ENCODE measurements at regions not wholly inside any gene's neighbourhood (a gene's known extent, or its start where the extent isn't known, plus 50 kb on each side); places are given as distances from the start of the nearest gene placed in this dataset.
"Not testable (repeated sequence)": the region's sequence is repeated elsewhere in the genome, so short reads cannot be mapped to it uniquely, and the experiment has no call there.

DNA sequence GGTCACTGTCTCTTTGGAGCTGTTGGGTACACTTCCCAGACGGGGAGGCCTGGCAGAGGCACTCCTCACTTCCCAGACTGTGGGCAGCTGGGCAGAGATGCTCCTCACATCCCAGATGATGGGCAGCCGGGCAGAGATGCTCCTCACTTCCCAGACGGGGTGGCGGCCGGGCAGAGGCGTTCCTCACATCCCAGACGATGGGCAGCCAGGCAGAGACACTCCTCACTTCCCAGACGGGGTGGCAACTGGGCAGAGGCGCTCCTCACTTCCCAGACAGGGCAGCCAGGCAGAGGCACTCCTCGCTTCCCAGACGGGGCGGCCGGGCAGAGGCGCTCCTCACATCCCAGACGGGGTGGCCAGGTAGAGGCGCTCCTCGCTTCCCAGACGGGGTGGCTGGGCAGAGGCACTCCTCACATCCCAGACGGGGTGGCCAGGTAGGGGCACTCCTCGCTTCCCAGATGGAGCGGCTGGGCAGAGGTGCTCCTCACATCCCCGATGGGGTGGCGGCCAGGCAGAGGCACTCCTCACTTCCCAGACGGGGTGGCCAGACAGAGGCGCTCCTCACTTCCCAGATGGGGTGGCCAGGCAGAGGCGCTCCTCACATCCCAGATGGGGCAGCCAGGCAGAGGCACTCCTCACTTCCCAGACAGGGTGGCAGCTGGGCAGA is 833.1 kb upstream of the RAG2 start:
- DNase-seq (ENCODE audit: low spot score), result not testable (repeated sequence)

DNA sequence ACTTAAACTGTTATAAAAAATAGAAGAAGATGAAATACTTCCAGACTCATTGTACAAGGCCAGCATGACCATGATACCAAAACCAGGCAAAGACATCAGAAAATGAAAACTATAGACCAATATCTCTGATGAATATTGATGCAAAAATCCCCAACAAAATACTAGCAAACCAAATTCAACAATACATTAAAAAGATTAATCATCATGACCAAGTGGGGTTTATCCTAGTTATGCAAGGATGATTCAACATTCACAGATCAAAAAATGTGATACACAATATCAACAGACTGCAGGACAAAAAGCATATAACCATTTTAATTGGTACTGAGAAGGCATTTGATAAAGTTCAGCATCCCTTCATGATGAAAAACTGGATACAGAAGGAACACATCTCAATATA is 824.5 kb upstream of the RAG2 start:
- DNase-seq (ENCODE audit: low spot score), result no peak

DNA sequence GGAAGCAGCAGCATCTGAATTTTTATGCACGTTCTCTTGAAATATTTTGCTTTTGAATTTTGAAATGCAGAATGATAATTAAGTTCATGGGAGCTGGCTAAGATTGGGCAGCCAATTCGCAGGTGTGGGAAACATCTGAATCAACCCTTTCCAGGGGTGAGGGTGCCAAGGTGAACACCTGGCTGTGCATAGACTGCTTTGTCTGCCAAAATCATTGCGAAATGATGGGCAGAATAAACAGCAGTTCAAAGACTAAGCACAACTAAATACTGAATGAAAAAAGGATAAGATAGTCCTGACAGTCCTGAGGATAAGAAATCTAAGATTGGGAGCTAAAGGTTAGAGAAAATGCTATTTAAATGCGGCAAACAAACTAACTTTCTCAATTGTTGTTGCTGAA is 813.3 kb upstream of the RAG2 start:
- no peak for DNase-seq (ENCODE audit: low spot score)

DNA sequence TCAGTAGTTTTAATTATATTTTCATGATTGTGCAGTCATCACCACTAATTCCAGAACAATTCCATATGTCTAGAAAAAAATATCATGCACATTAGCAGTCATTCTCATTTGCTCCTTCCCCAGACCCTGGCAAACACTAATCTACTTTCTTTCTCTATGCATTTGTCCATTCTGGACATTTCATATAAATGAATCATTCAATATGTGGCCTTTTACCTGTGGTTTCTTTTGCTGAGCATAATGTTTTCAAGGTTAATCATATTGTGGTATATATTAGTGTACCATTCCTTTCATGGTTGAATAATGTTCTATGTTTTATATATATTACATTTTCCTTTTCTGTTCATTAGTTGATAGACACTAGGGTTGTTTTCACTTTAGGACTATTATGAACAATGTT is 811.1 kb upstream of the RAG2 start:
- no peak for DNase-seq (ENCODE audit: low spot score)

DNA sequence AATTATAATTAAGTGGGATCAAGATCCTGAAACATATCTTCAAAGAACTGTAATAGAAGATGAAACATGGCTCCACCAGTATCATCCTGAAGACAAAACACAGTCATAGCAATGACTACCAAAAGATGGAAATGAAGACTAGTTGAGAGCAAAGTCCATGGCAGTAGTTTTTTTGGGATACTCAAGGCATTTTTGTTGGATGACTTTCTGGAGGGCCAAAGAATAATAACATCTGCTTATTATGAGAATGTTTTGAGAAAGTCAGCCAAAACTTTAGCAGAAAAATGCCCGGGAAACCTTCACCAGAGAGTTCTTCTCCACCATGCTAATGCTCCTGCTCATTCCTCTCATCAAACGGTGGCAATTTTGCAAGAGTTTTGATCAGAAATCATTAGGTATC is 809.4 kb upstream of the RAG2 start:
- no peak for DNase-seq (ENCODE audit: low spot score)

DNA sequence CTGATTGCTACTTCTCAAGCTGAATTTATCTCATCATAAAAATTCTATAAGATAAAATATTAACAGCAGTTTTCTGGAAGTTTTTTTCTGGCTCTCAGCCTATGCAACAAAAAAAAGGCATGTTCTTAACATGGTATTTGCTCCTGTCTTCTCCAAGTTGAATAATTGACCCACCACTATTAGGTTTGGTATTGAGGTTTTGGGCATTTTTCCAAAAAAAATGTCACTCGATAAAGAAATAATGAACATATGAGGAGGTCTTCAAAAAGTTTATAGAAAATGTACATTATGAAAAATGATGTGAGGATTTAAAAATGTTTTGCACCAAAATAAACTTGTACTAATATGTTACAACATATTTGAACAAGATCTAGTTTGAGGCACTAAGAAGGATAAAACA is 808.6 kb upstream of the RAG2 start:
- no peak for DNase-seq (ENCODE audit: low spot score)

DNA sequence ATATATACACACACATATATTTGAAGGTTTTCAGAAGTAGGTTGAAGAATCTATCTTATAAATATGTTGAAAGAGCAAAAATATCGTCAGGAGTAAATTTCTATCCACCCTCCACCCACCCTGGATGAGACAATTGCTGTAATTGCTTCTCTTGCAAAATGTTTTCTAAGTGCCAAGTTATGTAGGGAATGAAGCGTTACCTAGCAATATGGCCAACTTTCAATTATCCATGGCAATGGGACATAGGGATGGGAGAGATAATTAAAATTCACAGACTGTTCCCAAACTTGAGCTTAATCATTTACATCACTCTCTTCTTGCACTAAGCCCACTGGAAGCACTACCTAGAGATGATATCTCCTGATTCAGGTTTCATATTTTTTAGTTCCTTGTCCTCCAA is 806.2 kb upstream of the RAG2 start:
- no peak for DNase-seq (ENCODE audit: low spot score)

DNA sequence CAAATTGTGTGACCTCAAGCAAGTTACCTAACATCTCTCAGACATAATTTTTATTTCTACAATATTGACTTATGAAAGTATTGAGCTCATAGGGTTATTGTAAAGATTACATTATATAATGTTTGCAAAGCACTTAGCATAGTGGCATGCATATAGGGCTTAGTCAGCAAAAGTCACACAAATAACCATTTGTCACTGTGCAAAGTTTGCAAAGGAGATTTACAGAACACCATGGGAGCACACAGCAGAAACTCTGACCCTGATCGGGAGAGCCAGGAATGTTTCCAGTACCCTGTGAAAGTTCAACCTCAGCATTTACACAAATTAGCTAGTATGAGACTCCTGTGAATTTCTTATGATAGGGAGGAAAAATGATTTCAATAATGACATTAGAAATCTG is 804.6 kb upstream of the RAG2 start:
- no peak for DNase-seq (ENCODE audit: low spot score)

DNA sequence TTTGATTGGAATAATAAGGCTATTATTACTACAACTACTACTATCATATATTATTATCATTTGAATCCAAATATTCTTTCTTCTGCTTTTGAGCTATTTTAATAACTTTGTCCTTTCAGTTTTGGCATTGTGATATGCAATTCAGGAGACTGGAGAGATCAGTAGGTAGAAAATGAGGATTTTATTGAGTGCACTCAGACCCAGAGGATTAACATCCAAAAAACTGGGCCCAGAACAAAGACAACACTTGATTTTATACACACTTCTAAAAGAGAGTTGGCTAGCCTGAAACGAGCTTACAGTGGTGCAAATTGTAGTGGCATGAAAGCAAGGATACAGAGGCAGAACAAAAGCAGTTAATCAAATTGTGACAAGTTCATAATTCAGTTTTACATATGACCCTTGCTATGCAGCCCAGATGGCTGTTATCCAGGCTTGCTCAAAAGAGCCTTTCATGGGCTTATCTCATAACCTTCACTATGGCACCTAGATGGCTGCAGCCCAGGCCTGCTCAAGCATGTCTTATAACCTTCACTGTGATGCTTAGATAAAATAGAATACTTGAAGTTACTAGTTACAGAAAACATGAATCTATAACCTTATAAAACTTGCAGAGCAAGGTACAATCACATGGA is 796.3 kb upstream of the RAG2 start:
- no peak for DNase-seq (ENCODE audit: low spot score)

- DNase-seq (ENCODE audit: low spot score), result no peak
Measured at GRCh38 chr11:37391615-37392014, 793.6 kb upstream of the RAG2 start.

- no peak for DNase-seq (ENCODE audit: low spot score)
Measured at GRCh38 chr11:37390576-37391083, 792.6 kb upstream of the RAG2 start.

- no peak for DNase-seq (ENCODE audit: low spot score)
Measured at GRCh38 chr11:37378958-37379357, 780.9 kb upstream of the RAG2 start.

- DNase-seq (ENCODE audit: low spot score), result no peak
Measured at GRCh38 chr11:37372667-37373066, 774.6 kb upstream of the RAG2 start.

DNA sequence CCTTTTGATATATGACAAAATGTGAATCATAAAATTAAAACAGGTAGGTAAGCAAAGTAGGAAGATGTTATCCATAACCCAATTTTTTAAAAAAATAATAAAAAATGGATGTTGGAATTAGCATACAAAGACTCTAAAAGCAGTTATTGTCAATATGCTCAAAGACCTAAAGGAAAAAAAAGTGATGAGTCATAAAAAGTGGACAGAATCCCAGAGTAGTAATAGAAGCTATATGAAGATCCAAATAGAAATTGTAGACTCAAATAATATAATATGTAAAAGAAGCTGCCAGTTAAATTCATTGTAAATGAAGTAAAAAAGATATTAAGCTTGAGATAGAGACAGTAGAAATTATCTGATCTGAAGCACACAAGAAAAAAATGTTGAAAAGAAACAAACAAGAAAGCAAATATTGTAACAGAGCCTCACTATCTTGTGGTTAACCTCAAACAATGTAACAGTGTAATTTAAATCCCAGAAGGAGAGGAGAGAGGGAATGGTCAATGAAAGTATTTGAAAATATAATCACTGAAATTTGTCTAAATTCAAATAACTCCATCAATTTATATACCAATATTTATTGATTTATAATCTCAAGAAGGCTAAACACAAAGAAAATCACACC is 773.4 kb upstream of the RAG2 start:
- DNase-seq (ENCODE audit: low spot score), result no peak

DNA sequence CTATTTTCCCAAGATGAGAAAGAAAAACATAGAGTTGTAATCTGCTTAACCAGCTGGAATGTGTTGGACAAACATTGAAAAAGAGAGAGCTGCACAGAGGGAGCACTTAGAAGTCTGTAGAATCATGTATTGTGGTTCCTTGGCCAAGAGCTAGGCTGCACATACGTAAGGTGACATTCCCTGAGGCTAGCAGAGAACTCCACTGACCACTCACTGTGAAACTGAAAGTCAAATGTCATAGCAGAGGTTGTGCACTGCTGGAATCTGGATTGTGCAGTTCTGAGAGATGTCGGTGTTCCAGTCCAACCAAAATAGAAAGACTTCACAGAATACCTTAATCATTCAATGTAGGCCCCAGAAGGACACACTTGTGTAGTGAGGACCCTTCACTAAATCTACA is 772.8 kb upstream of the RAG2 start:
- DNase-seq (ENCODE audit: low spot score), result no peak

DNA sequence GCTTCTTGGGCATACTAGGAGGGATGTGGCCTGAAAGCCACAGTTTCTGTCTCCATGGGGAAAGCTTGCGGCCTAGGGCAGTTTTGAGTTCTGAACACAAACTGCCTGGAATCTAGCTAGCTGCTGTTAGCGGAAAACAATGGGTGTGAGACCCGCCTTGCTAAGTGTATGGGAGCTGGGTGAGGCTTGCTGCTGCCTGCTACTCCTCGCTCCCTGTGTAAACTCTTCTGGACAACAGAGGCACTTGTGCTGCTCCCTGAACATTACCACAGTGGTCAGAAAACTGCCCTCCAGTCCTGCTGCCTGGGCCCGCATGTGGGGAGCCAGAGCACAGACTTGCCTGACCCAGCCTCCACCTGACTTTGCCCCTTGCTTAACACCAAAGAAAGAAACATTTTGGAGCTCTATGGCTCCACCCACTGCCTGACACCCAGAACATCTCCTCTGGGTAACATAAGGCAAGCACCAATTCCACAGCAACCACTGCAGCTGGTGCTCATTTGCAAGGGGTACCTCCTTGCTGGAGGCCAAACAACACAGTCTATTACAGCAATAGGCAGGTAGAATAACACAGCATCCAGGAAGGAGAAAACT is 766.3 kb upstream of the RAG2 start:
- no peak for DNase-seq (ENCODE audit: low spot score)

DNA sequence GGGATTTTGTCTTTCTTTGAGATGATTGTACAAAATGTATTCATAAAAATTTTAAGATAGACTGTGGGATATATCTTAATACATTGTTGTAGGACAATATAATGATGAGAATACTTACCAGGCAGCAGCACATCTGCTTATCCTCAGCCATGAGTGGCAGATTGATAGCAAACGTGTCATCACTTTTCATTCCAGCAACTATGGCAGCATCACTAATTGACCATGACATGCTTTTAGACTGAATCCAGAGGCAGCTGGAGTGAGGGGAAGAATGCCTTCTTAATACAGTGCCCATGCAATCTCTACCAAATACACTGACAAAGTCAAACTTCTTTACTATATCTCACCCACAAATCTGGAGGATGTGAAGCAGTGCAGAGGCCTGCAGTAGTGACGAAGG is 755.2 kb upstream of the RAG2 start:
- DNase-seq (ENCODE audit: low spot score), result no peak

DNA sequence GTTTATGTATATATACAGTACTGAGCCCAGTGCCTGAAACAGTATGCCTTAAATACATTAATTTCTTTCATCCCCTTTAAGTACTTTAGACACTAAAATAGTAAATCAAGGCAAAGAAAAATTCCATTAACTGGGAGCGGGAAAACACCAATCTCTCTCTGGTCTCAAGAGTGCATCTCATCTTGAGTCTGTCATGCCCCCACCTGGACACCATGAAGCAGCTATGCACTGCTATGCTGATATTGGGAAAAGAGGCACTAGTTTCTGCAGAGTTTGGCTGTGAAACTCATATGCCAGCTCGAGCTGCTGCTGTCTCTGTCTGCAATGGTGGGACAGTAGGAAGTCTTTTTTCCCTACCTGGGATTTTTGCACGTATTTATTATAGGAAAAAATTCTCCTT is 754.4 kb upstream of the RAG2 start:
- DNase-seq (ENCODE audit: low spot score), result no peak

DNA sequence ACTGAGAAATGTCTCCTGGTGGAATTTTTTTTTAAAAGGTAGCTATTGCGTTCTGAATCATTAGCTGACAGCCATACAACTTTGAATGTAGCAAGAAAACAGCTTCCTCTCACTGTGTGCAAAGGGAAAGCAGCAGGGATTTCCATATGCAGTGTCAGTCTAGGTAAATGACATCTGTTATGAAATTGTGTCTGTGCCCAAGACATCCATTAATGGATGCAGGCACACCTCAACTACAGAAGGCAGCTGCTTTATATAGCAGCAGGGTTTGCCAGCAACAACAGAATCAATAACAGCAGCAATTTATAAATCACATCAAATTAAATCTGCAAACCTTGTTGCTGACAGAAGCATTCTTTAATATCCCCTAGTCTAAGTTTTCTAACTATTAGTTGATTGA is 745.3 kb upstream of the RAG2 start:
- no peak for DNase-seq (ENCODE audit: low spot score)

DNA sequence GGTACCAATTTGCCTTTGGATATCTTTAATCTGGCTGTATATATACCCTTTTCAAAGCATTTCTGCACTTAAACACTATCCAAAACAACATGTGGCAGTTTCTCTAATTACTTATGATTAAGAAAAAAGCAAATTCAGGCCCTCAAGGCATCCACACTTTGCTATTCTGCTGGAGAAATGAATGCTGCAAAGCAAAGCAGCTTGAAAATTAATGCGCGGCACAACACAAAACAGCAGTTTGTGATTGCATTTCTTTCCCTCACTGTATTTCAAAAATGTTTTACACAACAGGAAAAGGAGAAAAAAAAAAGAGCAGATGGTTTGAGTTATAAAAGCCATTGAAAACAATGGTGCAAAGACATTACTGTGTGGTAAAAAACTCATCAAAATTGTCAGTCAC is 738.4 kb upstream of the RAG2 start:
- no peak for DNase-seq (ENCODE audit: low spot score)

DNA sequence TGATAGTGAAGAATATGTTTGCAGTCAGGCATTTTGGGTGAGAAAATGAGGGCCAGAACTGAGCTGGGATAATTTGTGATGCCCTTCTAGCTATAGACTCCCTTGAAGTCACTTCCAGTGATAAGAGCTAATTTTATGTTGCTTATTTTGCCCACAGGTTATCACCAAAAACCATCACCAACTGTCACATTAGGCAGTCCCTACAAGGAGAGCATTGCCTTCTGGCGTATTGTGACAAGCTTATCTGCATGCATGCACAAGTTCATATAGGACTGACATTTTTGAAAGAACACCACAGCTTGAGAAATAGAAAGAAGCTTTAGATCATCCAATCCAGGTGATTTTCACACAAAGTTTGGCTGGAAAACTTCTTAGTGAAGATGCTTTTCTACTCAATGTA is 735.3 kb upstream of the RAG2 start:
- no peak for DNase-seq (ENCODE audit: low spot score)

GRCh38 chr11:37323843-37324242 is 725.8 kb upstream of the RAG2 start:
- DNase-seq (ENCODE audit: low spot score), result no peak
